HPDE6-E6E7 (cell line): ENCODE measurements at regions not wholly inside any gene's neighbourhood (a gene's known extent, or its start where the extent isn't known, plus 50 kb on each side); places are given as distances from the start of the nearest gene placed in this dataset.

Experiments
- DNase-seq: peaks from one replicate; pipeline ENCODE4 v3.0.0; 2011; ENCODE audit warnings: missing footprints; ENCODE audit errors: extremely low spot score

DNA sequence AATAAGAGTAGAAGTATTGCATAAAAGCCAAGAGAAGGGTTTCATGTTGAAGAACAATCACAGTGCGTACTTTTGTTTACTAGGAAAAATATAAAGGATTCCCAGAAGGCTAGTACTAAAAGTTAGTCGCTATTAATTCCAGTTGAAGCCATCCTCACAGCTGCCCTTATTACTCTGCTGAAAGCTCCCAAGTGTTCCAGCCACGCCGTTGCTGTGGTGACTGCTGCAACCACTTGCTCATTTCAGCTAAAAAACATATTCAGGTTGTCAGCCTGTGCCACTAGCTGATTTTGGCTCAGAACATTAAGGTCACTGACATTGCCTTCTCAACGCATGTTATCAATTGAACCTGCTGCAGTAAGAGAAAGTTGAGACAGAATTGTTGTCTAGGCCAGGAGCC is 87.1 kb upstream of the FNDC3A start:
- DNase-seq = no peak

DNA sequence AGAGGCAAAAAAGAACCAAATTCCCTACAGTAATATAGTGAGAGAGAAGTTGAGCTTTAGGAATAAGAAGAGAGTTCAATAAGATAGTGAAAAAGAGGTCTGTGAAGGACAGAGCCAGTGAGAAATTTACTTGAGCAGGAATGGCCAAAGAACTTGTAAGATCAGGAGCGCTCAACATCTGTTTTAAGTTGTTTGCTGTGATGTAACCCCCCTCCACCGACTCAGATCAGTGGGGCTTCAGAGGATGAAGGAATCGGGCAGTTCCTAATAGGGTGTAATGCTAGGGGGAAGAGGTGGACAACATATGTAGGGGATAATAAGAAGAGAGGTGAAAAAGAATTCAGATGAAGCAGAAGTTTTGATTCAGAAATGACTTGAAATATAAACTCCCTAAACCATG is 85.3 kb upstream of the FNDC3A start:
- no peak for DNase-seq

DNA sequence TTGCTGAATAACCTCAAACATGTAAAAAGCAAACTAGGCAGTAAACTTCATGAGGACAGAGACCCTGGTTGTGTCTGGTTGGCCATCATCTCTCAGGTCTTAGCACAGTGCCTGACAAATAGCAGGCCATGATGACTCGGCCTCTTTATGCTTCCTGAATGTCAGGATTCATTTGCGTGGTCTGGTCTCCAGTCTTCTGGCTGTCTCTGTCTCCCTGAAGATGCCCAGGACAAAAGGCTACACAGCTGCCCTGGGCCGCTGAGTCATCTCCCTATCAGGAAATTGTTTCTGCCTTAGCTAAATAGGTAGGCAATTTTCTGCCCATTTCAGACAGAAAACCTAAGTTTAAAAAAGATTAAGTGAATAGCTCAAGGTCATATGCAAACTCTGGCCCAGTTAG is 84.1 kb upstream of the FNDC3A start:
- DNase-seq = peak; percentile 8

DNA sequence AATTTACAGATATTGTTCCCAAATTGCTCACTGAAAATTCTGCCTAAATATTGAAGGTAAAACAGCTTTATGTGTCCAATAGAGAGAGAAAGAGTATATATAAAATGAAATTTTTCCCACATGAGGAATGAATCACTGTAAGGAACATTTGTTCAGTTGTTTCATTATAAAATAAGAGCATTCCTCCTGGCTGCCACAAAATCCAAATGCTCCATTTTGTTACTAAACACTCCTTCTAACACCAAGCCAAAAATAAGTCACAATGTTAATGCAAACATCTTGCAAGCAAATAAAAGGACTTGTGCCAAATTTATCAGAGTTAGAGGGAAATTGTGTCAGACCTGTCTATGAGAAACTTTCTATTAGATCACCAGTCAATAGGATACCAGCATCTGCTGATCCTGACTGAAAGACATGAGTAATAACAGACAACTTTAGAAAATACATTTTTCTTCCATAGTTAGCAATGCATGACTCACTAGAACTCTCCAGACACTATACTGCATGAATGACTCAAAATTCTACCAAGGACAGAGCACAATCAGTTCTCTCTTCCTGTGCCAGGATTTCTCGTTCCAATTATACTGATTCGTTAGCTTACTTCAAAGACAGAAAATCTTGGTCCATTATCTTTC is 83.5 kb upstream of the FNDC3A start:
- DNase-seq = peak; percentile 60

DNA sequence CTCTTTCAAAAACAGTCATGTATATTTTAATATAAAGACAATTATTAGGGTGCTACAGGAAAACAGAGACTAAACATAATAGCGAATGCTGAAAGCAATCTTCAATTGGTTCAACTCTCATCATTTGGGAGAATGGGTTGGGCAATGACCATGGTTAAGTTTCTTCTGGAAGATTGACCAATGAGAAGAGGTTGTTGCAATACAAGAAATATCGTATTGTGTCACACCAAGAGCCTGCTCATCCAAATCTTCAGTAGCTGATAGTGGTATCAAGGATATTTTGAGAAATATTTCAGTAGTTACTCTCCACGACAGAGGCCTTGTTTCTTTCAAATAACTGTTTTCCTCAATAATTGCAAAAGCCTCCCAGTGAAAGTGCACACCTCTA is 83.0 kb upstream of the FNDC3A start:
- no peak for DNase-seq

DNA sequence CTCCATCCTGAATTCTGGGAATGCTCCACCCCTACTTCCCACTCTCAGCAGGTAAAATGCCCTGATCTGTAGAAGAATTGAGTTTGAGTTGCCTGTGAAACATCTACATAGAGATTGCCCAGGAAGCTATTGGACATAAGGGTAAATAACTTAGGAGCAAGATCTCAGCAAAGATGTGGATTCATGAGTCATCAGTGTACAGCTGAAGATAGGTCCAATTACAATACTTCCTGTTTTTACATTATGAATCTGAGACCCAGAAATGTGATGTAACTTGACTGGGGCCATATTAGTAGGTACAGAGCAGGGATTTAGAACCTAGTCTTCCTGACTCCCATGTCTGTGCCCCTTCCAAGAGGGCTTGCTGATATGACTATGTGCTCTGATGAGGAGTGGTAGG is 79.4 kb upstream of the FNDC3A start:
- DNase-seq = no peak

DNA sequence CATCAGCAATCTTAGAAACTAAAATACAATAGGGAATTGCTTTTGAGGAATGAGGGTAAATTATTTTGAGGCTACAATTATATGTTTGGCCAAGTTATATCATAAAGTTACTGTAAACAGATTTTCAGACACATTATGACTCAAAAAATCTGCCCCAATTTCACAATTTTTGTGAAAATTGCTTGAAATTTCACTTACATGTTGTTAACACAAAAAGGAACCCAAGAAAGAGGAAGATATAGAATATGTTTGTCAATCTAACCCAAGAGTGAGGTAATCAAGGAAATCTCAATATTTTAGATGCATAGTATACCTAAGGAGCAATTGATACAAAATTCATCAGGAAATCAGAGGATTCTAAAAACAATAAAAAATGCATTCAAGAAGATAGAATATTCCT is 73.9 kb upstream of the FNDC3A start:
- DNase-seq = no peak

DNA sequence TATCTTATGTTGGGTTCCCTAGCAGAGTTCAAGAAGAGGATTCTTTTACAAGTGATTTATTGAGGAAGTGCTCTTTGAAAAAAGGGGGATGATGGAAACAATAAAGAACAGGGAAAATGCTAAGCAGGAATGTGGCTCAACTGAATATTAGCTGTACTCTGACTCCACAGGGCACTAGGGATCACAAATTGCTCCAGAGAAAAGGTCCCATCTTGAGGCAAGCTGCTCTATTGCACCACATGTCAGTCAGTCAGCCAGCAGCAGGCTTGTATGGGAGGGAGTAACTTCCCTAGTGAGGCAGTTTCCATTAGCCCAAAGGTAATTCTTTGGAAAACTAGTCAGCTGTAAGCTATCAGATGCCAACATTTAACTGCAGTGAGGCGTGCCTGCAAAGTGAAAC is 73.3 kb upstream of the FNDC3A start:
- no peak for DNase-seq

DNA sequence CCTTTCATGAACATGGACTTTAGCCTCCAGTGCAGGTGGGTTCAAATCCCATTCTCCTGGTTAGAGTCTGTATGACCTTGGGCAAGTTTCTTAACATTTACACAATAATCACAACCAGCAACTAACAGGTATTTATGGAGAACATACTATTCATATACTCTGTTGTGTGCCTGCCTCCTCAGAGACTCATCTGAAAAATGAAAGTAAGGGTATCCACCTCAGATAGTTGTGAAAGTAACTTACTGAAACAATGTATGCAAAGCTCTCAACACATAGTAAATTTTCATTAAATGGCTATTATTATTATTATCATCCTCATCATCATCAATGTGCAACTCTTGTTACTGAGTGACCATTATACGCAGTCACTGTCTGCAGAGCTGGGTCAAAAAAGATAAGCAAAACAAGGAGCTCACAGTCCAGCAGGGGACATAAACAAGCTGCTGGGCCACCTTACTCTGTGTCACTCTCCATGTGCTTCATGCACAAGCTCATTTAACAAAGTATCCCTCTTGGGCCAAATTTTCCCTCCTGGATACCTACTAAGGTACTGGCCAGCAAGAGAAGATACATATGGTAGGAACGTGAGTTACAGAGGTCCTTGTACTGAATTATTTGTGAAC is 70.9 kb upstream of the FNDC3A start:
- DNase-seq = no peak

DNA sequence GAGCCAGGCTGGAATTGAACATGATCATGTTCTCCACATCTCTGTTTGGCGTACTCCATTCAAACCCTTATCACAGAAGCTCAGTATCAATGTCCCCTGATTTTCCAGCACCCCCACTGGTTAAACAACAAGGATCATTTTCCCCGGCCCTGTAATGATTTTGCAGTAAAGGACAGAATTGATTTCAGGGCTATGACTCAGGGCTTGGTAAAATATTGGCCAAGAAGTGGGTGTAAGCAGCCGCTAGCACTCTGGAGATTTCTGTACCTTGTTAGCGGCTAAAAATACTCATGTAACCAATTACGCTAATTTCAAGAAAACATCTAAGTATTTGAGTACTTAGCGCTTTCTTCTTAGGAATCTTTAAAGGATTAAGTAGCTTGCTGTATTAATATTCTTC is 69.5 kb upstream of the FNDC3A start:
- no peak for DNase-seq

DNA sequence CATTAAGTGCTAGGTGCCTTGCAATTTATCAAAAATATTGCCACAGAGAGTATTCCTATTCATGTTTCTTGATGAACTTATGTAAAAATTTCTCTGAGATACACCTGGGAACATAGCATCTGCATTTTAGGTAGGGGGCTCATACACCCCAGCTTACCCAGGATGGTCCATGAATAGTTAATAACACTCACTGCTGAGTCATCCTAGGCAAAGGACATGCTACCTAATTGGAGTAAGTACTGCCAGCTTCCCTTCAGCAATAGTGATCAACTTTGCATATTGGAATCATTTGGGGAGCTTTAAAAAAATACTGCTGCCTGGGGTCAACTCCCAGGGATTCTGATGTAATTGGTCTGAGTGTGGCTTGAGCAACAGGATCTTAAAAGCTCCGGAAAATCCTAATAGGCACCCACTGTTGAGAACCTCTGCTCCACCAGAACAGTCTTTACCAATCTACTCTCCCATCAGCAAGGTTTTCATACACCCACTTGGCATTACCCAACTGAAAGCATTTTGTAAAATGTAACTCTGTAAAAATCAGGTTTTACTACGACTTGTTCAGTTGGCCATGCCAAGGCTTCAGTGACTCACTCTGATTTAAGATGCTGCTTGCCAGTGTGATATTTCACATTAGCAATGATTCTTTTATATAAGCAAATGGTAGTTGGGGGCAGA is 67.2 kb upstream of the FNDC3A start:
- DNase-seq = no peak

DNA sequence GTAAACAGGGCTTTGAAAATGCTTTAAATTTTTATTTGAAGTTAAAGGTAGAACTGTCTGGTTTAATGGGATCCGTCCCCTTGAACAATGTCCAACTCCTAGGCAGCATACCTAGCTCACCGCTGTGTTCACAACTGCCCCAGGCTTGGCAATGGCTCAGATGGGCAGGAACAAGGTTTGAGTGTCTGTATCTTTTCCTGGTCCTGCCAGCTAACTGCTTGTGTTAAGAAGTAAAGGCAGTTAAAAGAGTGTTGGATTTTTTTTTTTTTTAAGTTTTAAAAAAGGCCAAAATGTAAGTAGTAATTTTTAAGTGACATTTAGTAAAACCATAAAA is 66.7 kb upstream of the FNDC3A start:
- no peak for DNase-seq

DNA sequence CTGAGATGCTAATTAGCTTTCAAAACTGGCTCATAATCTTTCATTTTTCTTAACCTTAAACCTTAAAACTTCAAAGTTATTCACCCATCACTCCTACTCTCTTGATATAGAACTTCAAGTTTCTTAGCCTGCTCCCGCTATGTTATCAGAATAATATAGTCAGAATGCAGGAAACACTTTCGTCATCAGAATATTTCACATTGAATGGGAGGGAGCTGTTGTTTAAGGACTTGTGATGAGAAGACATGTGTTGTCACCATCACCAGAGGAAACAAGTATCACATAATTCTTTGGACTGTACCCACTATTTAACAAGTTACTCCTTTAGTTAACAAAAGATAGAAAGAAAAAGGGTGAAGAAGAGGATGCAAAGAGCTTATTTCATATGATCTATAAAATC is 65.0 kb upstream of the FNDC3A start:
- DNase-seq = no peak

DNA sequence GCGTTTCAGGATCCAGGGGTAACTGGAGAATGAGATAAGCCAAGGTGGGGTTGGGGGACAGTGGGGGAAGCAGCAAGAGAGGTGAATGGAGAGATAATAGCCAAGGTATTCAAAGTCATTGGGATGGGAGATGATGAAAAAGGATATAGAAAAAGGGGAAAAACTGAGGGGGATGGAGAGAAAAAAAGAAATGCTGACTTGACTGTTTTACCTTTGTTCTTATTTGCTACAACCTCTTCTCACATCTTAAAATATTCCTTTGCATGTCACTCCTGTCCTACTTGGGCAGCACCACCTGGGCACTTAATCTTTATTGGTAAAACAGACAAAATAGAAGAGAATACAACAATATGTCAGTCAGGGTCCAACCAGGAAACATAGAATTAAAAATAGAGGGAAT is 56.0 kb upstream of the FNDC3A start:
- no peak for DNase-seq

DNA sequence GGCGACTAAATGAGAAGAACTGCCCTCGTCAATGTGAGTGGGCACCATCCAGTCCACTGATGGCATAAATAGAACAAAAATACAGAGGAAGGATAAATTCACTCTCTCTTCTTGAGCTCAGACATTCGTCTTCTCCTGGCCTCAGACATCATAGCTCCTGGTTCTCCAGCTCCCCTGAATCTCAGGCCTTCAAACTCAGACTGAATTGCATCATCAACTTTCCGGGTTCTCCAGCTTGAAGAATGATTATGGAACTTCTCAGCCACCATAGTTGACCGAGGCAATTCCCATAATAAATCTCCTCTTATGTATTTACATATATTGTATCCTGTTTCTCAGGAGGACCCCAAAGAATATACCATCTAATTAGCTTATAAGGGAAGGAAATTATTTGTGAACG is 55.0 kb upstream of the FNDC3A start:
- no peak for DNase-seq

DNA sequence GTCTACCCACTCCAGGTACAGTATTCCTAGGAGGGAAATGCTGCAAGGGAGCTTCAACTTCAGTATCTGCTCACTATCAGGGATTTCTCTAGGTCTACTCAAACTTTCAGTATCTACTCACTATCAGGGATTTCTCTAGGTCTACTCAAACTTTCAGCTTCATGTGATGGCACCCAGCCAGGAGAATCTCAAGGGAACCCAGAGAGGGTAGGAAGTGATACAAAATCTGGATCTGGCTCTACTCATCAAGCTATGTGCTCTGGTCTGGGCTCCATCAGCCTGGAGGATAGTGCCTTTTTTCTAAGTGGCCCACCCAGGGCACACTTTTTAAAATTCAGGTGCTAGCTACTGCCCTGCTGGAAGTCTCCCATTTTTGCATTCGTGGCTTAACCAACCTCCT is 52.3 kb upstream of the FNDC3A start:
- DNase-seq = no peak

DNA sequence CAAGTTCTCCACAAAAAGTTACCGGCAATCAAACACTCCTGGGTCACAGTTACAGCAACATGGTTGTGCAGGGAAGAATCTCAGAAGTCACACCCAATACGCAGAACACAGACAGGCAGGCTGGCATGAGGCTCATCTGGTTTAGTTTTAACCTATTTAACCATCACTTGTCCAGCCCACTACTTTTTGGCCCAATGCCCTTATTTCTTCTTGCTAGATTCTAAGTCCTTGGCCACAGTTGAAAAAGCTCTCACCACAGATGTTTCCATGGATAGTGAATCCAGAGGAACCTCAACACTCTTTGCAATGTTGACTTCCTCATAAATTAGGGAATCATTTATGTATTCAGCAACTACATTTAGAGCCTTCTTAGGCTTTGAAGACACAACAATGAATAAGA is 50.7 kb upstream of the FNDC3A start:
- no peak for DNase-seq
